Testis (tissue), 2 donors: ENCODE measurements at regions not wholly inside any gene's neighbourhood (a gene's known extent, or its start where the extent isn't known, plus 50 kb on each side); places are given as distances from the start of the nearest gene placed in this dataset.

ENCODE experiments used
- CTCF ChIP-seq, 3 experiments: fragments of 450-650 bp in 2 of 3; fragments of 200-600 bp in 1 of 3; sonication (generic) in 1 of 3; IDR thresholded peaks; one replicate each; pipeline ENCODE4 v1.5.1; 2016 to 2019; ENCODE audit warnings: antibody characterized with exemption in 3 of 3, mild to moderate bottlenecking in 2 of 3, moderate library complexity in 1 of 3
- POLR2A ChIP-seq: fragments of 450-650 bp; IDR thresholded peaks from one replicate; pipeline ENCODE4 v1.6.1; 2017; ENCODE audit warnings: antibody characterized with exemption, mild to moderate bottlenecking, moderate library complexity

GRCh38 chr20:57968120-57968519, 258.3 kb upstream of the PMEPA1 start:
- TF ChIP-seq CTCF (IDR thresholded peaks at IDR 0.05) (no peak), POLR2A (no peak)
